ENCODE measurements at regions not wholly inside any gene's neighbourhood (a gene's known extent, or its start where the extent isn't known, plus 50 kb on each side); places are given as distances from the start of the nearest gene placed in this dataset.

DNA sequence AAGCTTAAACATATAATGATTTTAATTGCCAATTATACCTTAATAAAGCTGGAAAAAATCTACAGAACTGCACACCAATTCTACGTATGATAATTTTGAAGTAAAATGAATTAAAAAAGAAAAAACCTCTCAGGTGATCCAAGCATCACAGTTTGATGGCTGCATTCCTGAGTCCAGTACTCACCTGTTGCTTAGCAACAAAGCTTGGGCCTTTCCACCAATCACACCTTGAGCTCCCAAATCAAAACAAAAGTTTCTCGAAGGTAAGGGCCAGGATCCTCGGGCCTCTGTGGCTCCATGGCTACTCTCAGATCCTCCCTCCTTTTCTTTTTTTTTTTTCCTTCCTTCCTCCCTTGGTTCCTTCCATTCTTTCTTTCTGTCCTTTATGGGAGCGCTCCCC, 137.2 kb upstream of the PCBD1 start:
- ChIA-PET CTCF (no interaction called here), POLR2A (no interaction called here)
- no peaks in the 10 kb centered on the region for H3K4me1 Mint-ChIP-seq (ENCODE audit: low read depth)
- H3K36me3 ChIP-seq (ENCODE audit: insufficient read depth, low read length), result no peaks in the 10 kb centered on the region
- DNase-seq (no peak), ATAC-seq (ENCODE audit: poor library complexity) (no peak)
- H3K27me3 Mint-ChIP-seq, result peaks cover 18% of the 10 kb centered on the region
- intact Hi-C loops (cut with DNase I, micrococcal nuclease), result no loop called here
- no peaks in the 10 kb centered on the region for H3K9me3 Mint-ChIP-seq
- H3K27ac Mint-ChIP-seq, result no peak overlapping the region
- H3K4me3 Mint-ChIP-seq, result no peak overlapping the region
- no peak overlapping the region for H3K27ac ChIP-seq (ENCODE audit: low read depth in 1 of 2, low read length in 2 of 2)
- TF ChIP-seq, protein P1, sequence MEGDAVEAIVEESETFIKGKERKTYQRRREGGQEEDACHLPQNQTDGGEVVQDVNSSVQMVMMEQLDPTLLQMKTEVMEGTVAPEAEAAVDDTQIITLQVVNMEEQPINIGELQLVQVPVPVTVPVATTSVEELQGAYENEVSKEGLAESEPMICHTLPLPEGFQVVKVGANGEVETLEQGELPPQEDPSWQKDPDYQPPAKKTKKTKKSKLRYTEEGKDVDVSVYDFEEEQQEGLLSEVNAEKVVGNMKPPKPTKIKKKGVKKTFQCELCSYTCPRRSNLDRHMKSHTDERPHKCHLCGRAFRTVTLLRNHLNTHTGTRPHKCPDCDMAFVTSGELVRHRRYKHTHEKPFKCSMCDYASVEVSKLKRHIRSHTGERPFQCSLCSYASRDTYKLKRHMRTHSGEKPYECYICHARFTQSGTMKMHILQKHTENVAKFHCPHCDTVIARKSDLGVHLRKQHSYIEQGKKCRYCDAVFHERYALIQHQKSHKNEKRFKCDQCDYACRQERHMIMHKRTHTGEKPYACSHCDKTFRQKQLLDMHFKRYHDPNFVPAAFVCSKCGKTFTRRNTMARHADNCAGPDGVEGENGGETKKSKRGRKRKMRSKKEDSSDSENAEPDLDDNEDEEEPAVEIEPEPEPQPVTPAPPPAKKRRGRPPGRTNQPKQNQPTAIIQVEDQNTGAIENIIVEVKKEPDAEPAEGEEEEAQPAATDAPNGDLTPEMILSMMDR (IDR thresholded peaks at IDR 0.05), result no peak
- H3K9me3 ChIP-seq (ENCODE audit: control insufficient read depth in 1 of 2, insufficient read depth in 1 of 2, low read length in 2 of 2), result peaks cover 0 to 3% of the 10 kb centered on the region in 2 experiments
- H3K27me3 ChIP-seq (ENCODE audit: control insufficient read depth in 1 of 2, insufficient read depth in 2 of 2, low read length in 2 of 2), result peaks cover 0 to 3% of the 10 kb centered on the region in 2 experiments
- no peaks in the 10 kb centered on the region for H3K36me3 Mint-ChIP-seq (ENCODE audit: low read depth)
- H3K4me3 ChIP-seq (ENCODE audit: low read length), result no peak overlapping the region
- H3K4me1 ChIP-seq (ENCODE audit: insufficient read depth, low read length), result no peaks in the 10 kb centered on the region

DNA sequence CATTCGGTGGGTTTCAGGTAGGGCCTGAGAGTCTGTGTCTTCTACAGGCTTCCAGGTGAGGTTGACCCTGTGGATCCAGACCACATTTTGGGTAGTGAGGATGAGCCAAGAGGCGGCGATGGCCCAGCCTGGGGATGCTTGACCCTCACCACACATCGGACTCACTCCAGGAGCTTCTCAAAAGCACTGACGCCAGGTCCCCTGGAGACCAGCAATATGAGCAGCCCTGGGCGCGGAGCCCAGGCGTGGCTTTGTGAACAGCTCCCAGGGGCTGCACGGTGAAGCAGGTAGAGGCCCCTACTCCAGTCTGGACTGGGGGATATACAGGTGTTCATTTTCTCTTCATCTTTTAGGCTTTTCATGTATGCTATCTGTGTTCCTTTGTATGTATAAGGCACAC, 139.7 kb upstream of the PCBD1 start:
- DNase-seq (no peak), ATAC-seq (ENCODE audit: poor library complexity) (no peak)
- no peak overlapping the region for H3K4me3 Mint-ChIP-seq
- H3K27ac Mint-ChIP-seq, result no peak overlapping the region
- no peak overlapping the region for H3K27ac ChIP-seq (ENCODE audit: low read depth in 1 of 2, low read length in 2 of 2)
- ChIA-PET CTCF (no interaction called here), POLR2A (no interaction called here)
- no peaks in the 10 kb centered on the region for H3K36me3 ChIP-seq (ENCODE audit: insufficient read depth, low read length)
- H3K9me3 ChIP-seq (ENCODE audit: control insufficient read depth in 1 of 2, insufficient read depth in 1 of 2, low read length in 2 of 2), result no peaks in the 10 kb centered on the region
- H3K27me3 Mint-ChIP-seq, result peaks cover 18% of the 10 kb centered on the region
- no peaks in the 10 kb centered on the region for H3K9me3 Mint-ChIP-seq
- no peak overlapping the region for H3K4me3 ChIP-seq (ENCODE audit: low read length)
- H3K27me3 ChIP-seq (ENCODE audit: control insufficient read depth in 1 of 2, insufficient read depth in 2 of 2, low read length in 2 of 2), result peaks cover 0 to 3% of the 10 kb centered on the region in 2 experiments
- H3K4me1 Mint-ChIP-seq (ENCODE audit: low read depth), result no peaks in the 10 kb centered on the region
- no peaks in the 10 kb centered on the region for H3K4me1 ChIP-seq (ENCODE audit: insufficient read depth, low read length)
- no peaks in the 10 kb centered on the region for H3K36me3 Mint-ChIP-seq (ENCODE audit: low read depth)
- intact Hi-C loops (cut with DNase I, micrococcal nuclease), result no loop called here
- TF ChIP-seq, protein P1 (IDR thresholded peaks at IDR 0.05), result no peak

DNA sequence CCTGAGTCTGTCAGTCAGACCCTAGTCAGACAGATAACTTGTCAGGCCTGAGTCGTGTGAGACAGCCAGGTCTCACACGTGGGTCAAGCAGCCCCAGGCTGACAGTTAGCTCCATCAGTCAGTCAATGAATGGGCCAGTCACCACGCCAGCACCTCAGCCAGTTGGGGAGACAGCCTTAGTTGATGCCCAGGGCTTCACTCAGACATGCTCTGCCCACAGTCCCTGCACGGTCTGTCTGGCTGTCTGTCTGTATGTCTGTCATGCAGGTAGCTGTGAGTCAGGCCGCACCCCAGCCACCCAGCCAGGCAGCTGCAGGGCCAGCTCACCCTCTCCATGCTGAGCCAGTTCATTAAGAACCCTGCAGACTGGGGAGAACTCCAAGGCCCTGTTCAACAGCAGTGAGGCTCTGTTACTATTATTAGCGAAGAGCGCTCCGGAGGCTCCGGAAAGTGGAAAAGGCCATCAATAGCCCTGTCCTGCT, 141.1 kb upstream of the PCBD1 start:
- ChIA-PET CTCF (no interaction called here), POLR2A (no interaction called here)
- no peak overlapping the region for H3K4me3 Mint-ChIP-seq
- ATAC-seq (ENCODE audit: poor library complexity) (no peak), DNase-seq (no peak)
- H3K36me3 Mint-ChIP-seq (ENCODE audit: low read depth), result no peaks in the 10 kb centered on the region
- H3K9me3 Mint-ChIP-seq, result no peaks in the 10 kb centered on the region
- TF ChIP-seq, protein P1 (IDR thresholded peaks at IDR 0.05), result no peak
- H3K27ac Mint-ChIP-seq, result no peak overlapping the region
- intact Hi-C loops (cut with DNase I, micrococcal nuclease), result no loop called here
- no peaks in the 10 kb centered on the region for H3K4me1 Mint-ChIP-seq (ENCODE audit: low read depth)
- H3K4me3 ChIP-seq (ENCODE audit: low read length), result no peak overlapping the region
- H3K27ac ChIP-seq (ENCODE audit: low read depth in 1 of 2, low read length in 2 of 2), result no peak overlapping the region
- H3K27me3 Mint-ChIP-seq, result peaks cover 10% of the 10 kb centered on the region
- no peaks in the 10 kb centered on the region for H3K4me1 ChIP-seq (ENCODE audit: insufficient read depth, low read length)
- no peaks in the 10 kb centered on the region for H3K9me3 ChIP-seq (ENCODE audit: control insufficient read depth in 1 of 2, insufficient read depth in 1 of 2, low read length in 2 of 2)
- no peaks in the 10 kb centered on the region for H3K36me3 ChIP-seq (ENCODE audit: insufficient read depth, low read length)
- H3K27me3 ChIP-seq (ENCODE audit: control insufficient read depth in 1 of 2, insufficient read depth in 2 of 2, low read length in 2 of 2), result peaks cover 2 to 3% of the 10 kb centered on the region in 2 experiments

All from CD4-positive, alpha-beta T cell (primary cell).